ENCODE measurements at regions not wholly inside any gene's neighbourhood (a gene's known extent, or its start where the extent isn't known, plus 50 kb on each side); places are given as distances from the start of the nearest gene placed in this dataset.
A peak's percentile ranks its signal among the peaks of the same experiment; 100 is the strongest.

DNA sequence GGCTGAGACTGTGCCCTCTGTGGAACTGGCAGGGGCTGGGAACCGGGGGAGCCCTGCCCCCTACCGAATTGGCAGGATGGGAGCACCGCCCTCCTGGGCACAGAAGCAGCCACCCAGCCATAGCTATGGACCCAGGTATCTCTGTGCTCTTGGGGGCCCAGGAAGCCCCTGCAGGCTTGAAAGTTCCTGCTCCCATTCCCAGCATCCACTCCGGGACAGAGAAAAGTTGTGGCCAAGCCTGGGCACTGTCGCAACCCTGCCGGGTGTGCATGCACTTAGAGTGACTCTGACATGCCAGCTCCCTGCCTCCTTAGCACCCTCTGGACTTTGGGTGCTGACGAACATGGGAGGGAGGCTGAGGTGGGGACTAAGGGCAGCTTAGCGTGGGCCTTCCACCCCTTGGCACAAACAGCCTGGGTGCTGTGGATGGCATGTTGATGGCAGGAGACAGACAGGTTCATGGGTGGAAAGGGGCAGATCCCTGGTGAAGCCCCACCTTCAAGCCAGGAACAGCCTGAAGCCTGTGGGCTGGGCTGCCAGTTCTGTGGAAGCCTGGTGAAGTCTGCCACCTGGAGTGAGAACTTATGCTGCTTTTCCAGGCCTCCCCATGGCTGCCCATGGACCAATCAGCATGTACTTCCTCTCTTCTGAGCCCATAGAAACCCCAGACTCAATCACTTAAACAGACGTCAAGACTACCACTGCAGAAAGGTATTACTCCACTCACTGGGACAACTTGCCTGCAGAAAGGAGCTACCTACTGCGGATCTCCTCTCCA, 279.0 kb downstream of the ATXN7L3B start:
- no peaks in the 10 kb centered on the region for H3K4me1 ChIP-seq (ENCODE audit: control insufficient read depth in 1 of 2, insufficient read depth in 2 of 2, low read length in 2 of 2)
- no peak overlapping the region for H3K4me3 ChIP-seq (ENCODE audit: low read depth, low read length)
- peaks cover 7% of the 10 kb centered on the region for H3K9me3 ChIP-seq (ENCODE audit: insufficient read depth, low read depth, low read length)
- no peak overlapping the region for H3K27ac ChIP-seq (ENCODE audit: low read depth, low read length)
- no peaks in the 10 kb centered on the region for H3K36me3 ChIP-seq (ENCODE audit: control insufficient read depth in 1 of 2, insufficient read depth in 2 of 2, low read length in 2 of 2)
- no peak for DNase-seq
- H2BK120ac ChIP-seq (ENCODE audit: insufficient read depth, low read length, poor library complexity): no peak overlapping the region
- no peak overlapping the region for H2BK5ac ChIP-seq (ENCODE audit: low read depth, low read length, poor library complexity)
- H3K14ac ChIP-seq (ENCODE audit: low read length): no peak overlapping the region
- no peak overlapping the region for H2AFZ ChIP-seq (ENCODE audit: insufficient read depth, low read length, poor library complexity)
- no peaks in the 10 kb centered on the region for H3K79me2 ChIP-seq (ENCODE audit: control insufficient read depth, insufficient read depth, low read length, poor library complexity)
- H3K27me3 ChIP-seq (ENCODE audit: insufficient read depth, low read length): no peaks in the 10 kb centered on the region
- H3K4me2 ChIP-seq (ENCODE audit: low read length): no peak overlapping the region
- H2BK12ac ChIP-seq (ENCODE audit: low read length): no peak overlapping the region
- H2AK5ac ChIP-seq (ENCODE audit: low read length): no peak overlapping the region
- no peak overlapping the region for H4K91ac ChIP-seq (ENCODE audit: low read depth, low read length)
- H3K18ac ChIP-seq (ENCODE audit: low read length): no peak overlapping the region
- no peaks in the 10 kb centered on the region for H3K79me1 ChIP-seq (ENCODE audit: low read length)
- no peak overlapping the region for H4K8ac ChIP-seq (ENCODE audit: low read depth, low read length)
- H4K12ac ChIP-seq (ENCODE audit: low read depth, low read length): no peak overlapping the region
- H3K9ac ChIP-seq (ENCODE audit: low read length): no peak overlapping the region
- H3K23ac ChIP-seq (ENCODE audit: low read length): no peak overlapping the region
- WGBS (ENCODE audit: extremely low coverage, insufficient coverage, insufficient read length): no CpG with 5 or more reads among the region's 10 CpGs
- H3K4ac ChIP-seq (ENCODE audit: low read depth, low read length): no peak overlapping the region

DNA sequence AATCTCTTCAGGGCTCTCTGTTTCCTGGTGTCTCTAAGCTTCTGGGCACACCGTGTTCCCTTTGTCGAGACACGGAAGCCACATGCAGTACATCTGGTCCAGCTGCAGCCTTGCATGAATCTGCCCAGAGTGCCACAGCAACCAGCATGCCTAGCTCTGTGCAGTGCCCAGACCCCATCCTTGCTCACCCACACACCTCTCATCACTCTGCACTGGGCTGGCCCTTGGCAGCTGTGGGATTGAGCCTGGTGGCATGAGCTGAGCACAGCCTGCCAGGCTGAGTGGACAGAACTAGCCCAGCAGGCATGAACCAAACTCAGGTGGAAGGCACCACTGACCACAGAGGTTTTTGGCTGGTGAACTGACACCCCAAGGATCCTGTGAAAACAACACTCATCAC, 279.9 kb downstream of the ATXN7L3B start:
- H3K23ac ChIP-seq (ENCODE audit: low read length): no peak overlapping the region
- no peaks in the 10 kb centered on the region for H3K36me3 ChIP-seq (ENCODE audit: control insufficient read depth in 1 of 2, insufficient read depth in 2 of 2, low read length in 2 of 2)
- whole genome bisulfite sequencing (ENCODE audit: extremely low coverage, insufficient coverage, insufficient read length): no CpG with 5 or more reads among the region's 3 CpGs

DNA sequence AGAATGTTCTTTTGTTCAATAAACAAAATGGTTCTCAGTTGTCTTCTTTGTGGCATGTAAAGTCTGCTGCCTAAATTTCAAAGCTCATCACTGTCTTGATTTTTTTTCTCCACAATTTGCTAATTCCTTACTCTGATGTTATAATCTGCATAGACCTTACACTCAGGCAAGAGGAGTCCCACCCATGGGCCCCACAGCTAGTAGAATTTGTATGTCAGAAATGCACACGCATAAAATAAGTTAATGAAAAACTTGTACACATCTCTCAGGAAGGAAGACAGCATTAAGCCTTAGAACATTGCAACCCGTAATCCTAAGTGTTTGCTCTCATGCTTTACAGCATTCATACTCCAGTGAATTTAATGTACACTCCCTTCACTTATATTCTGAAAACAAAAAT, 280.8 kb downstream of the ATXN7L3B start:
- Histone ChIP-seq H3K23ac (ENCODE audit: low read length) (no peak overlapping the region), H3K4me1 (ENCODE audit: control insufficient read depth in 1 of 2, insufficient read depth in 2 of 2, low read length in 2 of 2) (no peaks in the 10 kb centered on the region), H3K27me3 (ENCODE audit: insufficient read depth, low read length) (no peaks in the 10 kb centered on the region), H3K9me3 (ENCODE audit: insufficient read depth, low read depth, low read length) (peaks cover 7% of the 10 kb centered on the region), H3K36me3 (ENCODE audit: control insufficient read depth in 1 of 2, insufficient read depth in 2 of 2, low read length in 2 of 2) (no peaks in the 10 kb centered on the region), H2AFZ (ENCODE audit: insufficient read depth, low read length, poor library complexity) (no peak overlapping the region), H3K14ac (ENCODE audit: low read length) (no peak overlapping the region), H3K79me2 (ENCODE audit: control insufficient read depth, insufficient read depth, low read length, poor library complexity) (no peaks in the 10 kb centered on the region), H2BK12ac (ENCODE audit: low read length) (no peak overlapping the region), H2BK120ac (ENCODE audit: insufficient read depth, low read length, poor library complexity) (no peak overlapping the region), H4K91ac (ENCODE audit: low read depth, low read length) (no peak overlapping the region), H2AK5ac (ENCODE audit: low read length) (no peak overlapping the region), H3K27ac (ENCODE audit: low read depth, low read length) (no peak overlapping the region), H3K4me3 (ENCODE audit: low read depth, low read length) (no peak overlapping the region), H4K8ac (ENCODE audit: low read depth, low read length) (no peak overlapping the region), H3K4ac (ENCODE audit: low read depth, low read length) (no peak overlapping the region), H3K18ac (ENCODE audit: low read length) (no peak overlapping the region), H3K4me2 (ENCODE audit: low read length) (no peak overlapping the region), H4K12ac (ENCODE audit: low read depth, low read length) (no peak overlapping the region), H2BK5ac (ENCODE audit: low read depth, low read length, poor library complexity) (no peak overlapping the region), H3K9ac (ENCODE audit: low read length) (no peak overlapping the region), H3K79me1 (ENCODE audit: low read length) (no peaks in the 10 kb centered on the region)
- no peak for DNase-seq
- WGBS (ENCODE audit: extremely low coverage, insufficient coverage, insufficient read length): no CpG with 5 or more reads among the region's 2 CpGs

More for the DNA sequence above, 279.9 kb downstream of the ATXN7L3B start:
- H2AFZ ChIP-seq (ENCODE audit: insufficient read depth, low read length, poor library complexity): no peak overlapping the region
- no peak for DNase-seq
- H3K4me1 ChIP-seq (ENCODE audit: control insufficient read depth in 1 of 2, insufficient read depth in 2 of 2, low read length in 2 of 2): no peaks in the 10 kb centered on the region
- H3K27ac ChIP-seq (ENCODE audit: low read depth, low read length): no peak overlapping the region
- no peak overlapping the region for H4K8ac ChIP-seq (ENCODE audit: low read depth, low read length)
- H2BK120ac ChIP-seq (ENCODE audit: insufficient read depth, low read length, poor library complexity): no peak overlapping the region
- no peak overlapping the region for H3K4ac ChIP-seq (ENCODE audit: low read depth, low read length)
- no peaks in the 10 kb centered on the region for H3K79me1 ChIP-seq (ENCODE audit: low read length)
- no peak overlapping the region for H4K12ac ChIP-seq (ENCODE audit: low read depth, low read length)
- no peak overlapping the region for H3K4me2 ChIP-seq (ENCODE audit: low read length)
- H3K9ac ChIP-seq (ENCODE audit: low read length): peak overlapping the region; percentile 22
- no peak overlapping the region for H2AK5ac ChIP-seq (ENCODE audit: low read length)
- H3K18ac ChIP-seq (ENCODE audit: low read length): no peak overlapping the region
- H3K27me3 ChIP-seq (ENCODE audit: insufficient read depth, low read length): no peaks in the 10 kb centered on the region
- H3K9me3 ChIP-seq (ENCODE audit: insufficient read depth, low read depth, low read length): peaks cover 7% of the 10 kb centered on the region
- H3K14ac ChIP-seq (ENCODE audit: low read length): no peak overlapping the region
- no peak overlapping the region for H2BK12ac ChIP-seq (ENCODE audit: low read length)
- no peak overlapping the region for H3K4me3 ChIP-seq (ENCODE audit: low read depth, low read length)
- H4K91ac ChIP-seq (ENCODE audit: low read depth, low read length): no peak overlapping the region
- H2BK5ac ChIP-seq (ENCODE audit: low read depth, low read length, poor library complexity): no peak overlapping the region
- no peaks in the 10 kb centered on the region for H3K79me2 ChIP-seq (ENCODE audit: control insufficient read depth, insufficient read depth, low read length, poor library complexity)

DNA sequence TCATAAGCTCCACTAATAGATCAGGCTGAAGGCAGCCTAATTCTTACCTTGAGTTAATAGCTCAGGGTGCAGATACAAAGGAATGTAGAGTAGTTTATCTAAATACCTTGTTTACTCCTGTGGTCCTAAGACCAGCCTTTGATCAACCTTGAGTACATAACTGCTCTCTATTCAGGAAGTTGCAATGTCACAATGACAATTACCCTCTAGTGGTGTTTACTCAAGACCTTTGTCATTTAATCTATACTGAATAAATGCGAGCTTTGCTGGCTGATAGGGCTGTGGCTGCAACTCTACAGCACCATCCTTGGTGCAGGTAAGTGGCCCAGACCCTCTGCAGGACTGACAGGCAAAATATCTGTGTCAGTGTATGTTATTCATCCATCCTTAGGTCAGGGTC, 282.7 kb downstream of the ATXN7L3B start:
- Histone ChIP-seq H3K4me3 (ENCODE audit: low read depth, low read length) (no peak overlapping the region), H3K79me2 (ENCODE audit: control insufficient read depth, insufficient read depth, low read length, poor library complexity) (no peaks in the 10 kb centered on the region), H2AFZ (ENCODE audit: insufficient read depth, low read length, poor library complexity) (no peak overlapping the region), H3K27me3 (ENCODE audit: insufficient read depth, low read length) (no peaks in the 10 kb centered on the region), H2BK12ac (ENCODE audit: low read length) (no peak overlapping the region), H3K23ac (ENCODE audit: low read length) (no peak overlapping the region), H3K4ac (ENCODE audit: low read depth, low read length) (no peak overlapping the region), H2BK5ac (ENCODE audit: low read depth, low read length, poor library complexity) (no peak overlapping the region), H3K27ac (ENCODE audit: low read depth, low read length) (no peak overlapping the region), H4K91ac (ENCODE audit: low read depth, low read length) (no peak overlapping the region), H4K8ac (ENCODE audit: low read depth, low read length) (no peak overlapping the region), H3K4me1 (ENCODE audit: control insufficient read depth in 1 of 2, insufficient read depth in 2 of 2, low read length in 2 of 2) (no peaks in the 10 kb centered on the region), H3K18ac (ENCODE audit: low read length) (no peak overlapping the region), H2BK120ac (ENCODE audit: insufficient read depth, low read length, poor library complexity) (no peak overlapping the region), H3K36me3 (ENCODE audit: control insufficient read depth in 1 of 2, insufficient read depth in 2 of 2, low read length in 2 of 2) (no peaks in the 10 kb centered on the region), H2AK5ac (ENCODE audit: low read length) (no peak overlapping the region), H3K79me1 (ENCODE audit: low read length) (no peaks in the 10 kb centered on the region), H3K4me2 (ENCODE audit: low read length) (no peak overlapping the region), H3K9me3 (ENCODE audit: insufficient read depth, low read depth, low read length) (peaks cover 7% of the 10 kb centered on the region), H3K14ac (ENCODE audit: low read length) (no peak overlapping the region), H3K9ac (ENCODE audit: low read length) (no peak overlapping the region), H4K12ac (ENCODE audit: low read depth, low read length) (no peak overlapping the region)
- no CpG with 5 or more reads among the region's 1 CpG for WGBS (ENCODE audit: extremely low coverage, insufficient coverage, insufficient read length)
- DNase-seq: no peak
